Fibroblast of skin of back (primary cell): ENCODE measurements at regions not wholly inside any gene's neighbourhood (a gene's known extent, or its start where the extent isn't known, plus 50 kb on each side); places are given as distances from the start of the nearest gene placed in this dataset.
A peak's percentile ranks its signal among the peaks of the same experiment; 100 is the strongest.
"Not testable (repeated sequence)": the region's sequence is repeated elsewhere in the genome, so short reads cannot be mapped to it uniquely, and the experiment has no call there.

Source experiments
- DNase-seq: peaks from one replicate; pipeline ENCODE4 v3.0.0-alpha.2; 2013

DNA sequence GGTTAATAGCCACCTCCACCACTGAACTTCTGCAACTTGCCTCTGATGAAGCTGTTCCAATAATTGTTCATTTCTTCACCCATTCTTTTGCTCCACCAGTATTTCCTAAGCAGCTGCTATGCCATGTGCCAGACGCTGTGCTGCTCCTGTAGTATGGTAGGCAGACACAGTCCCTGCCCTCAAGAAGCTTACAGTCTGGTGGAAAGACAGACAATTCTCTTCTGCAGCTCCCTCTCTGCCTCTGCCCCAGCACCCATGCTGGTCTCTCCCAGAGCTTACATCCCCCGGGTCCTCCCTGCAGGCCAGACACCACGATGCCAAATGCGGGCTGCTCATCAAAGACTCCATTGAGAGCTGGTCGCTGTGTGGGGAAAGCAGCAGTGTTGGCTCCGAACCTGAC is 111.6 kb upstream of the ESRRB start:
- no peak for DNase-seq

GRCh38 chr14:76267322-76268046 is 108.5 kb upstream of the ESRRB start:
- peak; percentile 32 for DNase-seq

DNA sequence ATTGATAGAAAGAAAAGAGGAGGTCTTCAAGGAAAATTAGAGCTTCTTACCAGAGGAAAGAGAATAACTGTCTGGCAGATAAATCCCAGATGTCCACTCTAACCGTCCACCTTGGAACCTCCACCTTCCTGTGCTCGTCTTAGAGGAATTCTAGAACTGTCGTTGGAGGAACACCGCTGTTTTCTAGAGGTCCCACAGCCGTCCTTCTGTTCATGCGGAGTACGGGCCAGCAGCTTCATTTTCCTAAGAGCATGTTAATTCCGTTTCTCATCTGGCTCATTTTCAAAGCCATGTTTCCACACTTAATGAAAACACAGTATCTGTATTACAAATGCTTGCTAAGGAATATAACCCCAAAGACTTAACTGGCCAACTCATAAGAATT is 107.9 kb upstream of the ESRRB start:
- no peak for DNase-seq

DNA sequence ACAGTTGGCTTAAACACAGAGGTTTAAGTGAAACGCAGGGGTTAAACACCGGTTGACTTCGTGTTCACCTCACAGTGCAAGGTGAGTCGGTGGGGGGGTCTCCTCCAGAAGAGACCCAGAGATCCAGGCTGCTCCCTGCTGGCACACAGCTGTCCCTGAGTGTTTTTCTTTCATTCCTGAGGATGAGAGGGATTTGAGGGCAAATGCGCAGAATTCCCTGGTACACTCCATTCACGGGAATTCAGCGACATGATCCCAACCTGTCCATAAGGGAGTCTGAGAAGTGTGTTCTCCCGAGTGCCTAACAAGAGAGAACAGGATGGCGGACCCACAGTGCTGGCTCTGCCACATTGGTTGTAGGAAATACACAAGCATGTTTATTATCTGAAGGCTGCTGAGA is 107.2 kb upstream of the ESRRB start:
- DNase-seq: no peak

- no peak for DNase-seq
These were observed 104.7 kb upstream of the ESRRB start for GRCh38 chr14:76271041-76271755.

GRCh38 chr14:76272349-76272748 is 103.6 kb upstream of the ESRRB start:
- no peak for DNase-seq

GRCh38 chr14:76272774-76273173 is 103.2 kb upstream of the ESRRB start:
- DNase-seq: no peak

DNA sequence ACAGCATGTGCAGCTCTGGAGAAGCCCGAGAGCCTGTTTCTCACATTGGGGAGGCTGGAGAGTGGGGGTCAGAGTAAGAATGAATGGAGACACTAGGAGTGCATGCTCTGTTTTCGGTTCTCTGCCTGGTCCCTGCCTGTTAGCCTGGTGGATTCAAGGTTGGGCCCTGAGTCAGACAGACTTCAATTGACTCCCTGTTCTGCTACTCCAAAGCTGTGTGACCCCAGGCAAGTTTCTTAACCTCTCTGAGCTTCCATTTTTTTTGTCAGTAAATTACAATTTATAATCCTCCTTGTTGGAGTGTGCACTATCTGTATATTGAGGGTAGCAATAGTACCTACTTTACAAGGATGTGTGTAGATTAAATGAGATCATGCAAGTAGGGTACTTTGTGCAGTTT is 102.6 kb upstream of the ESRRB start:
- DNase-seq: no peak

DNA sequence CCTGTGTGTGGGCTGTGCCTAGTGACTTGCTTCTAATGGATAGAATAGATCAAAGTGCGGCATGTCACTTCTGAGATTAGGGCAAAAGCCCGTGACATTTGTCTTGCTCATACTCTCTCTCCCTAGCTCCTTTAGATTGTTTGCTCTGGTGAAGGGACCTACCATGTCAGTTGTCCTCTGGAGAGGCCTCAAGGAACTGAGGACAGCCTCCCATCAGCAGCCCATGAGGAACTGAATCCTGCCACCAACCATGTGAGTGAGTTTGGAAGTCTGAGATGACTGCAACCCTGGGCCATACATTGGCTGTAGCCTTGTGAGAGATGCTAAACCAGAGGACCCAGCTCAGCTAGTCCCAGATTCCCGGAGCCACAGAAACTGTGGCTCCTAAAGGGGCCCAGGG is 101.6 kb upstream of the ESRRB start:
- DNase-seq: no peak

- no peak for DNase-seq
These were observed 98.3 kb upstream of the ESRRB start for GRCh38 chr14:76277586-76278130.

GRCh38 chr14:76280221-76280620 is 95.7 kb upstream of the ESRRB start:
- no peak for DNase-seq

DNA sequence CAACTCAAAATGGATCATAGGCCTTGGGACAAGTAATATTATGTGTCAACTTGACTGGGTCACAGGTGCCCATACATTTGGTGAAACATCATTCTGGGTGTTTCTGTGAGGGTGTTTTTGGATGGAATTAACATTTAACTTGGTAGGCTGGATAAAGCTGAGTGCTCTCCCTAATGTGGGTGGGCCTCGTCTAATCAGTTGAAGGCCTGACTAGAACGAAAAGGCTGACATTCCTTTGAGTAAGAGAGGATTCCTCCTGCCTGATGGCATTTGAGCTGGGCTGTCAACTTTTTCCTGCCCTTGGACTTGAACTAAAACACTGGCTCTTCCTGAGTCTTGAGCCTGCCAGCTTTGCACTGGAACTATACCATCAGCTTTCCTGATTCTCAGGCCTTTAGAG is 93.4 kb upstream of the ESRRB start:
- DNase-seq: no peak

GRCh38 chr14:76287063-76287462 is 88.9 kb upstream of the ESRRB start:
- no peak for DNase-seq

DNA sequence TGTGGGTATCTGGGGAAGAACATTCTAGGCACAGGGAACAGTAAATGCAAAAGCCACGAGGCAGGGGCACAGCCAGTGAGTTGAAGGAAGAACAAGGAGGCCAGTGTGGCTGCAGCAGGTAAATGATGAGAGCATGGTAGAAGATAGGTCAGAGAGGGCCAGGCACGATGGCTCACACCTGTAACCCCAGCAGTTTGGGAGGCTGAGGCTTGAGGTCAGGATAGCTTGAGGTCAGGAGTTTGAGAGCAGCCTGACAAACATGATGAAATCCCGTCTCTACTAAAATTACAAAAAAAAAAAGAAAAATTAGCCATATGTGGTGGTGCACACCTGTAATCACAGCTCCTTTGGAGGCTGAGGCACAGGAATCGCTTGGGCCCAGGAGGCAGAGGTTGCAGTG is 86.7 kb upstream of the ESRRB start:
- DNase-seq: no peak

- no peak for DNase-seq
These were observed 83.4 kb upstream of the ESRRB start for GRCh38 chr14:76292561-76292960.

- DNase-seq: no peak
These were observed 82.7 kb upstream of the ESRRB start for GRCh38 chr14:76293221-76293620.

DNA sequence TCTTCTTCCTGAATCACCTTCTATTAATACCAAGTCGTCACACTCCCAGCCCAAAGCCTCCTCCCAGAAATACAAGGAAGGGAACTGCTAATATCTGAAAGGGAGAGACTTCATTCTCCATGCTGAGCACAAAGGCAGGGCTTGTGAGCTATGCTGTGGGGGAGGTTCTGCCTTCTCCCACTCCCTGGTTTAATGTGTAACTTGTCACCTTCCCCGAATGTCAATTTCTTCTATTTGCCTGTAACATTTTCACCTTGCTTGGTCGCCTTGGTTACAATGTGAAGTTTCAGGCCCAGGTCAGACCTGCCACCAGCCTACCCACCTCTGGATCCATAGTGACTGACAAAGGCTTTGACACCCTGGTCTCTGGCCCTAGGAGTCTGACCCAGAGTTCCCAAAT is 82.0 kb upstream of the ESRRB start:
- no peak for DNase-seq

GRCh38 chr14:76294876-76295275 is 81.1 kb upstream of the ESRRB start:
- no peak for DNase-seq

DNA sequence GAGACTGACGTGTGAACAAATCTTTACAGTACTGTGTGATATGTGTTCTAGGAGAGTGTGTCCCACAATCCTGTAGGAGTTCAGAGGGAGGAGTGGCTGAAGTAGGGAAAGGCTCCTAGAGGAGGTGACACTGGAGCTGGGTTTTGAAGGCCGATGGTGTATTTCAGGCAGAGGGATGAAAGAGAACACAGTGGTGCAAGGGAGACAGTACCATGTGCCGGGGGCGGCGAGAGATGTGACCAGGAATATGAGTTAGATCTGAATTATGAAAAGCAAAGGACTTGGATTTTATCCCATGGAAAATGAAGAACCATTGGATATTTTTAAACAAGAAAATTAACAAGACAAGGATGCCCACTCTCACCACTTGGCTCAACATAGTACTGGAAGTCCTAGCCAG is 77.0 kb upstream of the ESRRB start:
- no peak for DNase-seq

DNA sequence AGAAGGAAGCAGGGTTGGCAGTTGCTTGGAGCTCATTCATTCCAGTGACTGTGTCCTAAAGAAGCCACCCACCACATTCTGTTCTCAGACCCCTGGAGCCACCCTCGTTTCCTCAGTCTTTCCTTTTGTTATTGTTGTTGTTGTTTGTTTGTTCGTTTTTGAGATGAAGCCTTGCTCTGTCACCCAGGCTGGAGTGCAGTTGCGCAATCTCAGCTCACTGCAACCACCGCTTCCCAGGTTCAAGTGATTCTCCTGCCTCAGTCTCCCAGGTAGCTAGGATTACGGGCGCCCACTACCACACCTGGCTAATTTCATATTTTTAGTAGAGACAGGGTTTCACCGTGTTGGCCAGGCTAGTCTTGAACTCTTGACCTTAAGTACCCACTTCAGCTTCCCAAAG is 72.7 kb upstream of the ESRRB start:
- DNase-seq: not testable (repeated sequence)

- DNase-seq: no peak
These were observed 71.2 kb upstream of the ESRRB start for GRCh38 chr14:76304536-76305267.

GRCh38 chr14:76305268-76305826 is 70.6 kb upstream of the ESRRB start:
- no peak for DNase-seq

GRCh38 chr14:76306131-76306530 is 69.8 kb upstream of the ESRRB start:
- no peak for DNase-seq
